MM.1S (cell line): ENCODE measurements at regions not wholly inside any gene's neighbourhood (a gene's known extent, or its start where the extent isn't known, plus 50 kb on each side); places are given as distances from the start of the nearest gene placed in this dataset.

ENCODE experiments used
- DNase-seq: peaks from one replicate; pipeline ENCODE4 v3.0.0-alpha.2; 2015
- H2AFZ ChIP-seq: fragments of 300-600 bp; sonication (generic); 2 replicates; pipeline ENCODE4 v1.6.0; 2016; ENCODE audit warnings: antibody characterized with exemption, low read length
- H3F3A ChIP-seq: fragments of 300-600 bp; sonication (generic); 2 replicates; pipeline ENCODE4 v1.6.1; 2016; ENCODE audit warnings: mild to moderate bottlenecking, antibody characterized with exemption, low read length, moderate library complexity, mixed read lengths; ENCODE audit not compliant: insufficient read depth
- H3K27ac ChIP-seq: fragments of 300-600 bp; sonication (generic); 2 replicates; pipeline ENCODE4 v1.5.1; 2016; ENCODE audit warnings: mild to moderate bottlenecking, low read length
- H3K27me3 ChIP-seq: fragments of 300-600 bp; sonication (generic); replicated peaks from 2 replicates; pipeline ENCODE4 v1.6.0; 2016; ENCODE audit warnings: low read length; ENCODE audit not compliant: insufficient read depth
- H3K36me3 ChIP-seq: fragments of 300-600 bp; sonication (generic); replicated peaks from 2 replicates; pipeline ENCODE4 v1.6.1; 2016; ENCODE audit warnings: mild to moderate bottlenecking, low read length, mixed read lengths; ENCODE audit not compliant: insufficient read depth
- H3K4me1 ChIP-seq: fragments of 300-600 bp; sonication (generic); 2 replicates; pipeline ENCODE4 v1.6.1; 2016; ENCODE audit warnings: low read length, mixed read lengths
- H3K4me2 ChIP-seq: fragments of 300-600 bp; sonication (generic); 2 replicates; pipeline ENCODE4 v1.6.0; 2016; ENCODE audit warnings: low read depth, low read length
- H3K4me3 ChIP-seq: fragments of 300-600 bp; sonication (generic); 2 replicates; pipeline ENCODE4 v1.5.1; 2016; ENCODE audit warnings: low read length, mixed read lengths
- H3K79me2 ChIP-seq: fragments of 300-600 bp; sonication (generic); 2 replicates; pipeline ENCODE4 v1.6.1; 2016; ENCODE audit warnings: mixed run types, low read length, mixed read lengths
- H3K9ac ChIP-seq: fragments of 300-600 bp; sonication (generic); 2 replicates; pipeline ENCODE4 v1.6.1; 2016; ENCODE audit warnings: low read length, mixed read lengths
- H3K9me2 ChIP-seq: fragments of 300-600 bp; sonication (generic); replicated peaks from 2 replicates; pipeline ENCODE4 v1.6.1; 2016; ENCODE audit warnings: mild to moderate bottlenecking, low read length, mixed read lengths; ENCODE audit not compliant: insufficient read depth
- H3K9me3 ChIP-seq: fragments of 300-600 bp; sonication (generic); replicated peaks from 2 replicates; pipeline ENCODE4 v1.6.1; 2016; ENCODE audit warnings: mild to moderate bottlenecking, low read length, mixed read lengths; ENCODE audit not compliant: insufficient read depth
- H4K20me1 ChIP-seq: fragments of 300-600 bp; sonication (generic); 2 replicates; pipeline ENCODE4 v1.6.1; 2016; ENCODE audit warnings: mild to moderate bottlenecking, low read length, moderate library complexity, mixed read lengths; ENCODE audit not compliant: insufficient read depth
- EZH2 ChIP-seq: fragments of 300-600 bp; sonication (generic); optimal IDR thresholded peaks from 2 replicates; pipeline ENCODE3; 2017; ENCODE audit warnings: low read depth, mild to moderate bottlenecking, antibody characterized with exemption, low read length, mixed read lengths
- EZH2phosphoT487 ChIP-seq: fragments of 300-600 bp; sonication (generic); IDR thresholded peaks from 2 replicates; pipeline ENCODE4 v1.6.1; 2018; ENCODE audit warnings: antibody characterized with exemption, low read length
- TF ChIP-seq, protein P1 (sequence below): fragments of 300-600 bp; sonication (generic); IDR thresholded peaks from 2 replicates; pipeline ENCODE4 v1.5.1; 2016; ENCODE audit warnings: antibody characterized with exemption, low read length, mixed read lengths

GRCh38 chr18:41170346-41170745 is 784.7 kb upstream of the PIK3C3 start:
- H3K36me3 ChIP-seq = no peaks in the 10 kb centered on the region
- no peaks in the 10 kb centered on the region for H3F3A ChIP-seq
- no peak overlapping the region for H3K4me2 ChIP-seq
- TF ChIP-seq EZH2 (no peak), EZH2phosphoT487 (no peak)
- TF ChIP-seq, protein P1, sequence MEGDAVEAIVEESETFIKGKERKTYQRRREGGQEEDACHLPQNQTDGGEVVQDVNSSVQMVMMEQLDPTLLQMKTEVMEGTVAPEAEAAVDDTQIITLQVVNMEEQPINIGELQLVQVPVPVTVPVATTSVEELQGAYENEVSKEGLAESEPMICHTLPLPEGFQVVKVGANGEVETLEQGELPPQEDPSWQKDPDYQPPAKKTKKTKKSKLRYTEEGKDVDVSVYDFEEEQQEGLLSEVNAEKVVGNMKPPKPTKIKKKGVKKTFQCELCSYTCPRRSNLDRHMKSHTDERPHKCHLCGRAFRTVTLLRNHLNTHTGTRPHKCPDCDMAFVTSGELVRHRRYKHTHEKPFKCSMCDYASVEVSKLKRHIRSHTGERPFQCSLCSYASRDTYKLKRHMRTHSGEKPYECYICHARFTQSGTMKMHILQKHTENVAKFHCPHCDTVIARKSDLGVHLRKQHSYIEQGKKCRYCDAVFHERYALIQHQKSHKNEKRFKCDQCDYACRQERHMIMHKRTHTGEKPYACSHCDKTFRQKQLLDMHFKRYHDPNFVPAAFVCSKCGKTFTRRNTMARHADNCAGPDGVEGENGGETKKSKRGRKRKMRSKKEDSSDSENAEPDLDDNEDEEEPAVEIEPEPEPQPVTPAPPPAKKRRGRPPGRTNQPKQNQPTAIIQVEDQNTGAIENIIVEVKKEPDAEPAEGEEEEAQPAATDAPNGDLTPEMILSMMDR = no peak
- H4K20me1 ChIP-seq = no peaks in the 10 kb centered on the region
- no peaks in the 10 kb centered on the region for H3K4me1 ChIP-seq
- no peaks in the 10 kb centered on the region for H3K27me3 ChIP-seq
- H3K4me3 ChIP-seq = no peak overlapping the region
- H3K9me3 ChIP-seq = no peaks in the 10 kb centered on the region
- H3K9me2 ChIP-seq = no peaks in the 10 kb centered on the region
- H3K79me2 ChIP-seq = no peaks in the 10 kb centered on the region
- no peak overlapping the region for H3K27ac ChIP-seq
- no peak overlapping the region for H3K9ac ChIP-seq
- DNase-seq = no peak
- no peak overlapping the region for H2AFZ ChIP-seq

DNA sequence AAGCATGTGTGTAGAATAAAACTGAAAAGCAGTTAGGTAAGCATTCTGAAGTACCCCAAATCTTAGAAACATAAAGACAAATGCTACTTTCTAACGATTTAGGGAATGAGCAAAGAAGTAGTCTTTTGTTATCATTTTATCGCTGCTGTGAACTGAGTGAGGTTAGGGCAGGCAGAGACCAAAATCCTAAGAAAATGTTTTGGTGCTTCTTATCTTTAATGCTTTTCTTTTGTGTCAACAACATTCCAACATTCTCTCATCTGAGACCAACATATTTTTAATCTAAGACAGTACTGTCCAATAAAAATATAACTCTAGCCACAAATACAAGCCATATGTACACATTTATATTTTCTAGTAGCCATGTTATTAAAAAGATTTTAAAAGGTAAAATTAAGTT is 789.4 kb upstream of the PIK3C3 start:
- Histone ChIP-seq H3K79me2 (no peaks in the 10 kb centered on the region), H3K9me2 (no peaks in the 10 kb centered on the region)

GRCh38 chr18:41162781-41163180 is 792.3 kb upstream of the PIK3C3 start:
- no peaks in the 10 kb centered on the region for H3K36me3 ChIP-seq
- H4K20me1 ChIP-seq = no peaks in the 10 kb centered on the region
- H3K9me3 ChIP-seq = no peaks in the 10 kb centered on the region
- no peak overlapping the region for H3K4me3 ChIP-seq
- TF ChIP-seq, protein P1 = no peak
- TF ChIP-seq EZH2 = no peak
- TF ChIP-seq EZH2phosphoT487 = no peak
- no peak overlapping the region for H3K27ac ChIP-seq
- H2AFZ ChIP-seq = no peak overlapping the region
- H3K4me1 ChIP-seq = no peaks in the 10 kb centered on the region
- H3K9me2 ChIP-seq = no peaks in the 10 kb centered on the region
- DNase-seq = no peak
- no peaks in the 10 kb centered on the region for H3K27me3 ChIP-seq
- H3K9ac ChIP-seq = no peak overlapping the region
- H3K4me2 ChIP-seq = no peak overlapping the region
- no peaks in the 10 kb centered on the region for H3K79me2 ChIP-seq
- no peaks in the 10 kb centered on the region for H3F3A ChIP-seq

More for the DNA sequence above, 789.4 kb upstream of the PIK3C3 start:
- DNase-seq = no peak
- H3K27ac ChIP-seq = no peak overlapping the region
- no peak overlapping the region for H3K4me3 ChIP-seq
- H3K9ac ChIP-seq = no peak overlapping the region
- no peaks in the 10 kb centered on the region for H3K36me3 ChIP-seq
- no peaks in the 10 kb centered on the region for H3K9me3 ChIP-seq
- no peaks in the 10 kb centered on the region for H3F3A ChIP-seq
- TF ChIP-seq EZH2phosphoT487 (no peak), EZH2 (no peak)
- TF ChIP-seq, protein P1 = no peak
- no peaks in the 10 kb centered on the region for H4K20me1 ChIP-seq
- H3K4me1 ChIP-seq = no peaks in the 10 kb centered on the region
- H2AFZ ChIP-seq = no peak overlapping the region
- no peak overlapping the region for H3K4me2 ChIP-seq
- H3K27me3 ChIP-seq = no peaks in the 10 kb centered on the region
